ENCODE measurements at regions not wholly inside any gene's neighbourhood (a gene's known extent, or its start where the extent isn't known, plus 50 kb on each side); places are given as distances from the start of the nearest gene placed in this dataset.
"Not testable (repeated sequence)": the region's sequence is repeated elsewhere in the genome, so short reads cannot be mapped to it uniquely, and the experiment has no call there.

- not testable (repeated sequence) for TF ChIP-seq TSHZ2 (CRISPR knock-in tag; IDR thresholded peaks at IDR 0.05); ZFP3 (CRISPR knock-in tag; IDR thresholded peaks at IDR 0.05); OSR1 (CRISPR knock-in tag; IDR thresholded peaks at IDR 0.05); ZNF565 (CRISPR knock-in tag; conservative IDR thresholded peaks at IDR 0.05; ENCODE audit: low read depth); POU6F1 (CRISPR knock-in tag; IDR thresholded peaks at IDR 0.05; ENCODE audit: borderline replicate concordance, low read depth); ZNF8 (CRISPR knock-in tag; IDR thresholded peaks at IDR 0.05); TCF4 (CRISPR knock-in tag; IDR thresholded peaks at IDR 0.05; ENCODE audit: borderline replicate concordance); TOX (CRISPR knock-in tag; IDR thresholded peaks at IDR 0.05; ENCODE audit: borderline replicate concordance); RARB (CRISPR knock-in tag; IDR thresholded peaks at IDR 0.05); ZFP30 (CRISPR knock-in tag; IDR thresholded peaks at IDR 0.05)
- TF ChIP-seq, protein P1, sequence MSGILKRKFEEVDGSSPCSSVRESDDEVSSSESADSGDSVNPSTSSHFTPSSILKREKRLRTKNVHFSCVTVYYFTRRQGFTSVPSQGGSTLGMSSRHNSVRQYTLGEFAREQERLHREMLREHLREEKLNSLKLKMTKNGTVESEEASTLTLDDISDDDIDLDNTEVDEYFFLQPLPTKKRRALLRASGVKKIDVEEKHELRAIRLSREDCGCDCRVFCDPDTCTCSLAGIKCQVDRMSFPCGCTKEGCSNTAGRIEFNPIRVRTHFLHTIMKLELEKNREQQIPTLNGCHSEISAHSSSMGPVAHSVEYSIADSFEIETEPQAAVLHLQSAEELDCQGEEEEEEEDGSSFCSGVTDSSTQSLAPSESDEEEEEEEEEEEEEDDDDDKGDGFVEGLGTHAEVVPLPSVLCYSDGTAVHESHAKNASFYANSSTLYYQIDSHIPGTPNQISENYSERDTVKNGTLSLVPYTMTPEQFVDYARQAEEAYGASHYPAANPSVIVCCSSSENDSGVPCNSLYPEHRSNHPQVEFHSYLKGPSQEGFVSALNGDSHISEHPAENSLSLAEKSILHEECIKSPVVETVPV (CRISPR knock-in tag; IDR thresholded peaks at IDR 0.05): not testable (repeated sequence)
- TF ChIP-seq, protein P2, sequence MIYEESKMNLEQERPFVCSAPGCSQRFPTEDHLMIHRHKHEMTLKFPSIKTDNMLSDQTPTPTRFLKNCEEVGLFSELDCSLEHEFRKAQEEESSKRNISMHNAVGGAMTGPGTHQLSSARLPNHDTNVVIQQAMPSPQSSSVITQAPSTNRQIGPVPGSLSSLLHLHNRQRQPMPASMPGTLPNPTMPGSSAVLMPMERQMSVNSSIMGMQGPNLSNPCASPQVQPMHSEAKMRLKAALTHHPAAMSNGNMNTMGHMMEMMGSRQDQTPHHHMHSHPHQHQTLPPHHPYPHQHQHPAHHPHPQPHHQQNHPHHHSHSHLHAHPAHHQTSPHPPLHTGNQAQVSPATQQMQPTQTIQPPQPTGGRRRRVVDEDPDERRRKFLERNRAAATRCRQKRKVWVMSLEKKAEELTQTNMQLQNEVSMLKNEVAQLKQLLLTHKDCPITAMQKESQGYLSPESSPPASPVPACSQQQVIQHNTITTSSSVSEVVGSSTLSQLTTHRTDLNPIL (CRISPR knock-in tag; IDR thresholded peaks at IDR 0.05; ENCODE audit: low read depth): not testable (repeated sequence)
Measured at GRCh38 chr9:39624048-39624447, 268.6 kb downstream of the SPATA31A1 start.

Data from SK-N-SH treated with all-trans-retinoic acid at 6 μM for 48 hours (cell line).